GM19324 (cell line): ENCODE measurements at regions not wholly inside any gene's neighbourhood (a gene's known extent, or its start where the extent isn't known, plus 50 kb on each side); places are given as distances from the start of the nearest gene placed in this dataset.

Source experiments
- ATAC-seq: cut with Tn5 transposase; IDR thresholded peaks from one replicate; pipeline ENCODE4 v1.9.1; 2021; ENCODE audit warnings: mild to moderate bottlenecking, moderate library complexity; ENCODE audit not compliant: unreplicated experiment, low FRiP score

DNA sequence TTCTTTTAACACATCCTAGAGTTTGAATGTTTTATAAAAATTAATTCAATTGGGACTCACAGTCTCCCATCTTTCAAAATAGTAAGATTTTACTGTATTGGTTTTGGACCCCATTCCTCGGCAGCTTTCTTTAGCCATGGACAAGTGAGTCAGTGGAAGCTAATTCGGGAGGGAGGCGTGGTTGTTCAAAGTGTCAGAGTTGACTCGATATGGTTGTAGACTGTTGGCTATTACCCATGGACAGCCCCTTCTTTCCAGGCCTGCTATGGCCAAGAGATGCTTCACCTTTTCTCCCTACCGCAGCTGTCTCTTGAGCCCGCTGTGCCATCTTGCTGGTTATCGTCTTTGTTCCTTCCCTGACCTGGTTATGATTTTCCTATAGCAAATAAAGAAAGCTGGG lies 243.0 kb downstream of the CD83 start:
- ATAC-seq = no peak

DNA sequence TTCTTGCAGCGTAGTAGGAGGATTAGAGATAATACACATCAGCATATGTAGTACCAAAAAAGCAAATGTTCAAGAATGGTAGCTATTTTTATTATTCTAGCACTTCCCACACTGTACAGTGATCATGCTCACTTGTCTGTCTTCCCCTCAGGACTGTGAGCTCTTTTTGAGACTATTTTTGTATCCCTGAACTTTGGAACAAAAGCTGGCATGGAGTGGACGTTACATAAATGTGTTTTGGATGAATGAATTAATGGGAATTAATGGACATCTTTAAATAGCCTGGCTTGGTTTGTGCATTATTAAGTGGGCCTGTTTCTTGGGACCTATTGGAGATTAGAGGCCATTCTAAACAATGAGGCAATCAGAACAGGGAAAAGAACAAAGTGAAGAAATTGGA lies 243.7 kb downstream of the CD83 start:
- no peak for ATAC-seq

DNA sequence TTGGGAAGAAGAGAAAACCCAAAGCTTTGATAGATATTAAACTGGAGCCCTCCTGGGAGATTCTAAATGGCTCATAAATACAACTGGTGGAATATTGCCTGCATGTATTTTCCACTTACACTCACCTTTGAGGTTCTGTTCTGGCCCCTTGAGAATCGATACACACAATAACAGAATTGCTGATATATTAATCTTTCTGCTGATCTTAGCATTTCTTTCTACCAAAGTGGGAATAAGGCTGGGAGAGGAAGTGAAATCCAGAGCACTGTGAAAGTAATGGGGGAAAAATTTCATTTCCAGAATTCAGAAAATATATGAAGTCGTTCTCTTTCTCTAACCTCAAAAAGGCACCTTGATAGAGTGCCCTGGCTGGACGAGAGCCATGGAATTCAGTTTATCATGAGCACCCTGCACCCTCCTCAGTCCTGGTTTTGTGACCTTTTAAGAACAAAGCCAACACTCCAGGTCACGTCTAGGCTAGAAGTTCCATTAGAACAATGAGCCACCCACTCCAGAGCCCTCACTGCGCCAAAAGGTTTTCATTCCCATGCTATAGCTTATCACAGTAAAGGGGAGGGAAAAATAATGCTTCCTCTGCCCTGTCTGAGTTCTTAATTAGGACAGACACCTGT lies 244.5 kb downstream of the CD83 start:
- no peak for ATAC-seq

DNA sequence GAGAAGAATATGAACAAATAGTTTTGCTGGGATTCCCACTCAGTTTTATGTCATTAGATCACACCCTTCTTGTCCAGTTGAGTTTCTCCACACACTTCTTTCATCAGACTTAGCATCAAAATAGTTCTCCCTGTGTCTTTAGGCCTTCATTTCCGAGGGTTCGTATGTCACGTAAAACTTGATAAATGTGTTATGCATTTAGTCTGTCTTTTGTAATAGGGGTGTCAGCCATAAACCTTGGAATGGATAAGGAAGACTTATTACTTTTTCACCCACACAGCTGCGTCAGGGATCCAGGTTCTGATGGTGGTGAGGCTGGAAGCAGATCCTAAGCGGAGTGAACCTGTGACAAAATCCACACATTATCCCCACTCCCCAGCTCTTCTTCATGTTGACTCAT lies 246.8 kb downstream of the CD83 start:
- ATAC-seq = no peak

DNA sequence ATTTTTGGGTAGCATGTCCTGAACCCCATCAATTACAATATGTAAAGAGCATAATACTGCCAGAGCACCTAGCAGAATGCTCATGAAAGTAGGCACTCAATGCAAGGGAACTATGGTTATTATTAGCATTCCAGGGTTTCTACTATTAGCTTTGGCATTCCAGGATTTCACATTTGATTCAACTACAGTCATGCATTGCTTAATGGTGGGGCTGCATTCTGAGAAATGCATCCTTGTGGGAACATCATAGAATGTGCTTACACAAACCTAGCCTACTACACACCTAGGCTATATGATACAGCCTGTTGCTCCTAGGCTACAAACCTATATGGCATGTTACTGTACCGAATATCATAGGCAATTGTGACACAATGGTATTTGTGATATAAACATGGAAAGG lies 247.8 kb downstream of the CD83 start:
- ATAC-seq = no peak

DNA sequence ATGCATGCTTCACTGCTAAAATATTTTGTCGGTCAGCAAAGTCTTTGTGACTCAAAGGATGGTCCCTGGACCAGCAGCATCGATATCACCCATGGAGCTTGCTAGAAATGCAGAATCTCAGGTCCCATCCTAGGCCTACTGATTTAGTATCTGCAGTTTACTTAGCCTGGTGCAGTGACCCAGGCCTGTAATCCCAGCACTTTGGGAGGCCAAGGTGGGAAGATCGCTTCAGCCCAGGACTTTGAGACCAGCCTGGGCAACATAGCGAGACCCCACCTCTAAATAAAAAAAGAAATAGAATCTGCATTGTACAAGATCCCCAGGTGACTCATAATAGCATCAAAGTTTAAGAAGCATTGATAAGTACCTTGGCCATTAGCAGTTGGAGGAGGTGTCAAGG lies 248.7 kb downstream of the CD83 start:
- no peak for ATAC-seq

DNA sequence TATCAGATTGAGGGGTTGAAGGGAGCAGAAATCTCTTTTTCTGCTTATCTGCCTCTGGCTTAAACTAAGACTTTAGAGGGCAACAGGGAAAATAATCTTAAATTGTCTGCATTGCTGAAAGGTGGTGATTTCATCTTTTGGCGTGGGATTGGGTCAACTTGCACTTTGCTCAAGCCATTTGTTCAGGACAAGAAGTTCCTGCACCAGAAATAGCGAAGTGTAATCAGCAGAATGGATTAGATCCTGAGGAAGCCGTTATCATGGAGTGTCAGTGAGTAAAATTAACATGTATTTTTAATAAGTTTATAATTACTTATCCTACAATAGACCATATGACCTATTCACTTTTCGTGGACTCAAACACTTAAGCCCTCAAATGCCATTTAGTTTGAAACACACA lies 249.3 kb downstream of the CD83 start:
- ATAC-seq = no peak

DNA sequence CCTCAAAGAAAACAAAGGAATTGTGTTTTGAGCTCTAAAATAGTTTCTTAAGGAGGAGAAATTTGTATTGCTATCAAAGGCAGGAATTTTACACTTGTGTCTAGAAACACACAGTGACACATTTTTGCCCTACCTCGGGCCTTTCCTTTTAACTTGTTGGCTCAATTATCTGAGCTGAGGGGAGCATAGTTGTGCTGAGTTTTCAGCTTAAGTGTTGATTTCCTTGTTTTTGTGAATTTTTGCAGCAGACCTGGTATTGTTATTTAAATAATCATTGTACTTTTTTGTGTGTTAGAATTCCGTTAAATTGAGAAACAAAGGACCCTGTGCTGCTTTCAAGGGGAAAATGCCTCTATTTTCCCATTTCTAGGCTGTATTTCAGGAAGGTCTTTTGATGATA lies 249.7 kb downstream of the CD83 start:
- no peak for ATAC-seq

DNA sequence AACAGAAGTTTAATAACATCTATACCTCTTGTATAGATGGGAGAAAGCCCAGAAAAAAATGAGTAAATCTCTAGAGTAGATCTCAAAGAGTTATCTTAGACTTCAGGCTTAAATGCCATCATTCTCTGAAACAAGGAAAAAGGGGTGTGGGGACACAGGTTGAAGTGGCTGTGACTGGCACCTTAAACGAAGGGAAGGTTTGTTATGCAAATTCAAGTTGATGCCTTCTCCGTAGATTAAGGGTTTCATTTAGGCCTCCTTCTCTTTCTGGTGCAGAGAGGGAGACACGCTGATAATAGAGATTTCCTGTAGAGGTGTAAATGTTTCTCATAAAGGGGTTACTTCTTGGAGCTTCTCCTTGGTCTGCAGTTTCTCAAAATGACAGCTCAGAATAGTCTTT lies 252.1 kb downstream of the CD83 start:
- no peak for ATAC-seq

DNA sequence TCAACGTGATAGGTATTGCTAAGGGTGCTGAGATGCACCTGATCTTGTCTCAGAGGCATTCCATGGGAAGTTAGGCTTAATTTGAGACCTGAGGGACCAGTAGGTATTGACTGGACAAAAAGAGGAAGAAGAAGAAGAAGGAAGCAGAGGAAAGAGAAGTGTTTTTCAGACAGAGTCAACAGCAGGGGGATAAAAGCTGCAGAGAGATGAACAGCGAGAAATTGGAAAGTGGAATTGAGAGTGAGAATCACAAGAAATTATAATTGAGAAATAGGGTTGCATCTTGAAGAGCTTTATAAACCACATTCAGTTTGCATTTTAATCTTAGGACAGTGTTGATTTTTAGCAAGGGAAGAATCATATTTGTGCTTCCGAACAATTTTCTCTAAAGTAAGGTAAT lies 254.0 kb downstream of the CD83 start:
- ATAC-seq = no peak

DNA sequence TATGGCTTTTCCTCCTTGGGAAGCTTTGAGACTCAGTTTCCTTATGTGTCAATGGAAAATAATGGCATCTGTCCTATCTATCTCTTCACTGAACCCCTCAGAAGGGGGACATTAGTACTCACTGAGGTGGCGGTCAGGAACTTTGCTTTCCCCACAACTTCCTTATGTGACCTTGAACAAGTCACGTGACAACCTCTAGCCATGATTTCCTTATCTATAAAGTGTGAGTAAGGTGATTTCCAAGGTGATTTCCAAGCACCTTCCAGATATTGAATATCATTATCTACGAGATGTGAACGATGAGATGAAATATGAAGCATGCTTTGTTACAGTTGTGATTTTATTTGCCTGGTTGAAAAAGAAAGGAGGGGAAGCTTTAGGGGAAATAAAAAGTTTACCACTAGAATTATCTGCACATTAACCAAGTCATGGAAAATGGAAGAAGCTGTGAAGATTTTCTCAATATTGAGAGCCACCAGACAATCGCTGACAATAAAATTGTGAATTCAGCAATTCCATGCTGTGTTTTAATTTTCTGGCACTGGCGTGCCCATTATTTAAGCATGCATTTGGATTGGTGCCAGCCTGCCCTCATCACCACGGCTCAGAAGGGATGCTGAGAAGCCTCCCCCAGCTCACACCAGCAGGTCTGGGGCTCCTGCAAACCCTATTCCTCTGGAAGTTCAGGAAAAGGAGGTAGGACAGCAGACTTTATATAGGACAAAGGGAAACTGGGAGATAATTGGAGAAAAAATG lies 255.3 kb downstream of the CD83 start:
- ATAC-seq = no peak

DNA sequence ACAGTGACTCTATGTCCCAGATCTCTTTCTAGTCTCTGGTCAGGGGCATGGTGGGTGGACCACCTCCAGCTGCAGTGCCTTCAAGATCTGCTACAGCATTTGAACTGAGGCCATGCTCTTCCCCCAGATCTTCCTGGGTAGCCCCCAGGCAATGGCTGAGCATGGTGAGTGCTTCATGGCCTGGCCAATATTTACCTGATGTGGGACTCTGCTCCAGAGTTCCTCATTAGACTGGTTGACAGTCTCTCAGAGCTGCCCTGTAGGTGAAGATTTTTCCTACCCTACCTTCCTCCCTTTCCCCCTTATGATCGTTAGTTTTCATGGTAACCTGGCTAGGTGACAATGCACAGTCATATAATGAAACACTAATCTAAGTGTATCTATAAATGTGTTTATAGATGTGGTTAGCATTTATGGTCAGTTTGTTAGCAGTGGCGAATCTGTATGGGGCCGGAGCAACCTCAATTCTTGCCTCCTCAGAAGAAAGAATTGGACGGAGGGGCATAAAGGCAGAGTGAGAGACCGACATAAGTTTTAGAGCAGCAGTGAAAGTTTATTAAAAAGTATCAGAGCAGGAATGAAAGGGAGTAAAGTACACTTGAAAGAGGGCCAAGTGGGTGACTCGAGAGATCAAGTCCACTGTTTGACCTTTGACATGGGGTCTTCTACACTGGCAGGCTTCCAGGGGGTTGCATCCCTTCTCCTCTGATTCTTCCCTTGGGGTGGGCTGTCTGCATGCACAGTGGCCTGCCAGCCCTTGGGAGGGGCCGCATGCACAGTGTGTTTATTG lies 256.3 kb downstream of the CD83 start:
- ATAC-seq = no peak

DNA sequence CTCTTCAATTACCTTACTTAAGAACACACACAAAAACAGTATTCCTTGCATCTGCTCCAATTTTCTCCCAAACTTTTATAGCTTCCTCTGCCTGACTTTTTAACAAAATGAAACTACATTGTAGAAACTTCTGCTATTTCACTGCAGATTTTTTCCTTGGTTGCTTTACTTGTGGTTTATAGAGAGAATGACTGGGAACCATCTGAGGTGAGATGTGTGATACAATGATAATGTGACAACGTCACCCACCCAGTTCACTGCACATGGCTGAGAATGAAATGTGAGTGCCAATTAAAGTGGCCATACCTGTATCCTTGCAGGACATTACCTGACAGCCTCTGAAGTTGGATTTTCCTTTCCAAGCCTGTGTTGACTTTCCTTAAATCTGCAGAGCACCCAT lies 258.4 kb downstream of the CD83 start:
- no peak for ATAC-seq

DNA sequence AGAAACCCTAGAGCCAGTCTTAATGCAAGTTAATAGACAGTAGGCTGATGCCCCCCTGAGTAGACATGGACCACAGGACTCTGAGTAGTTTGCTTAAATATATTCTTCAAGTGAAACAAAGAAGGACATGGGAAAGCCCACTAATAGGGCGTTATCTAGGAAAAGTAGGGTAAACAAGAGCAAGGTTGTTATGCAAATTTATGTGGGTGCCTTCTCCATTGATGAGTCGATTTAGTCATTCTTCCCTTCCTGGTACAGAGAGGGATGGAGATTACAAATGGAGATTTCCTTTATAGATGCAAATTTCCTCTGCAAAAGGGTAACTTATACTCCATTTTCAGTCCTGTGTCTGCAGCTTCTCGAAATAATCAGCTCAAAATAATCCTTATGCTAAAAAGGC lies 262.0 kb downstream of the CD83 start:
- ATAC-seq = no peak

DNA sequence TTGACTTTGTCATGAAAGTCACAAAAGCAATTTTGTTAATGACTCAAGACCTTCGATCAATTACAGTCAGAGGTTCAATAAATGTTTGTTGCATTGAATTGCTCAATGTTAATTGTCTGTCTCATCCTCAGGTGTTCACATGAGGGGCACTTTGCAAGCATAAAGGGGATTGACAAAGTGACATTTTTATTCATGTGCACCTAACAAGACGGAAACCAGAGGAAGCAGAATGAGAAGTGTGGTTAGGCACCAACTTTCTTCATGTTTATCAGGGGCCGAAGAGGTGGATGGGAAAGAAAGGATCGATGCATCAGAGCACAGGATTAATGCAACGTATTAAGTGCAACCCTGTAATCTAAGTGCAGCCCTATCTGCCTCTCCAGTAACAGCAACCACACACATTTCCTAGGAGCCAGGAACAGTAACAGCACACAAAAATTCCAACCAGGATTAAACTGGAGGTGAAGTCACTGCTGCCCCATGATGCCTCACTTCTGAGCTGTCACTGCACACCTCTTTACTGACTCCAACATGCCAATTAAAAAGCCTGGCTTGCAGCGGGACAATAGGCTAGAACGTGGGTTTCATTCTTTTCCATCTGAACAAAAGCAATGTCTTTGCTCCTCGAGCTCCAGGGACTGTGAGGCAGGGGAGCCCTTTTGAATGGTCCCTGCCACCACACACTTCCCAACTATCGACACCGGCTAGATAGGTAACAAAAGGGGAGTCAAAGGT lies 262.7 kb downstream of the CD83 start:
- no peak for ATAC-seq

DNA sequence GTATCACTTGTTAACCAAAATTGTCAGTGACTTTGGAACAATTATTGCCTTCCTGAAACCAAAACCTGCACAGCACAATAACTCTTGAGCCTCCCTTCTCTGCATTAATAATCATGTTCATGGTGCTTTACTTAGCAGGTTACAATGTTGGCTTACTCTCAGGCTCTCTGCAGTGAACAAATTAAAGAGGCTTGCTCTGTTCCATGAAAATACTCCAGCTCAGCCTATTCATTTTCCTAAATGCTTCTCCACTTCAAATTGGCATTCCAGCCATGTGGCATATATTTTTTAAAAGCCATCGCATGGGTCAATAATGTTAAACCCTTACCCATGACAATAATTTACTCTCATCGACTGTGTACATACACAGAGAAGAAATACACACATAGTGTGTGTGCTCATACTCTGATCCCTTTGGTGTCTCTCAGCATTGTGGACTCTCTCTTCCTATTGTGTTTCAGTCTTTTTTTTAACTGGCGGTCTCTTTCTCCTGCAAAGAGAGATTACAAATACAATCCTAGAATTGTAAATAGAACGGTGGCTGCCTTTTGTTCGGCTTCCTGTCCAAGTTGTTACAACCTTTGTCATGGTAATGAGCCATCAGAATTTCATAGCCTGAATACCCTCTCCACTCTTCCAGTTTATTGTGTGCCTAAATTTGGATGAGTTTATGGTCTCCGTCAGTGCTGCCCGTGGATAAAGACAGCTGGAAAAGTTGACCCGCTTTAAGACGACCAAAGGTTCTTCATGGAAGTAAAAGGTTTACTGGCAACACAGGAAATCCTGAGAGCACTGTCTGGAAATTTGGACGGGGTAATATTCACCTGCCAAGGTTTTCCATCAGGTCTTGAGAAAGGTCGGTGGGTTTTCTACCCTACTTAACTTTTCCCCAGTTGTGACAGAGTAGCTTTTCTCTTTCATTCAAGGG lies 263.6 kb downstream of the CD83 start:
- ATAC-seq = no peak

DNA sequence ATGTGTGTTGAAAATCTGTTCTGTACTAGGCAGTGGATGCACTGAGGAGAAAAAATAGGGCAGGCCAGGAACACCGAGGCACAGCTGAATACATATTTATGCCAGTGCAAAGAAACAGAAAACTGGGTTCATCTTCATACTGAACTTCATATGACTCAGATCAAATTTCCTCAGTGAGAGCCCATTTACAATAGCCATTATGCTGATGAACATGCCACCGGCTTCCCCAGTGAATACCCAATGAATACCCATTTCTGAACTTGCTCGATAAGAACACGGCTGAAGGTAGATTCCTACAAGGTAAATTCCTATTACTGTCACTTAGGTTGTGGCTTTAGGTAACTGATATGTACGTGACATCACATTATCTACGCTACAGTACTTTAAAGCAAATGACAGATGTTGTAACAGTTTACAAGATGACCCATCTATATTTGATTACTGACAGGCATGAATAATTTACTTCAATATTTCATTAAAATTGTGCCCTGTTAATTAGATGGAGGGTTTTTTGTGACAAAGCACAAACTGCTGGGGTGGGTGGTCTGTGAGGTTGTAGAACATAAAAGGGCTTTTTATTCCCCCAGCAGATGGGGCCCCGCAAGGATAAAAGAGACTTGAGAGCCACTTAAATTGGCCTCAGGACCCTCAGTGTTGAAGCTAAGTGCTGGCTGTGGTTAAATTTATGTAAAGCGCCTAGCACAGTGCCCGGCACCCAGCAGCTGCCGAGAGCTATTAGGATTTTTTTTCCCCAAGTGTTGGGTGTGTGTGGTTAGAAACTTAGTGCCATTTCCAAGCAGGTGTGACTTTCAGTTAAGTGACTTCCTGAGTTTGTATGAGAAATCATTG lies 264.5 kb downstream of the CD83 start:
- no peak for ATAC-seq

DNA sequence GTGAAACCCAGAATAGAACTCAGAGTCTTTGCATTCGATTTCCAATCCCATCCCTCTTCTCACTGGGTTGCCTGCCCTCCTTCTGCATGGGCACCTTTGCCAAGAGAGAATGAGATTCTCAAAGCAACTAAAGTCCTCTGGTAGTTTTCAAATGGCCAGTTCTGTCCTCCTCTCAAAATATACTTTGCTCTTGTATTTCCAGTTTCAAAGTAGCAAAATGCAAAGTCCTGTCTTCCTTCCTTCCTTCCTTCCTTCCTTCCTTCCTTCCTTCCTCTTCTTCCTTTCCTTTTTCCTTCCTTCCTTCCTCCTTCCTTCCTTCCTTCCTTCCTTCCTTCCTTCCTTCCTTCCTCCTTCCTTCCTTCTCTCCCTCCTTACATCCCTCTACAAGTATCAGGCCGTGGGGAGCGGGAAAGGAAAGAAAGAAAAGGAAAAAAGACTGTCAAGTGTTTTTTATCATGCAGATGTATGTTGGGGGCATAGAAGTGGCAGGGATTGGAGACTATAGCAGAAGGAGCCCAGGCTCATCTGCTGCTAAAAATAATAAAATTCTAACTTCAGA lies 265.2 kb downstream of the CD83 start:
- ATAC-seq = no peak
